ENCODE measurements at regions not wholly inside any gene's neighbourhood (a gene's known extent, or its start where the extent isn't known, plus 50 kb on each side); places are given as distances from the start of the nearest gene placed in this dataset.

GRCh38 chr14:53378142-53378541, 225.0 kb upstream of the DDHD1 start (continued):
- TF ChIP-seq CTCF (IDR thresholded peaks at IDR 0.05; ENCODE audit: control extremely low read depth in 1 of 3, insufficient read depth in 1 of 3, low read depth in 1 of 3, low read length in 3 of 3) = no peak
- no peak for TF ChIP-seq EP300 (IDR thresholded peaks at IDR 0.05; ENCODE audit: borderline replicate concordance in 1 of 2, low read depth in 2 of 2, low read length in 2 of 2)

Data from H1 (cell line).